Subcutaneous abdominal adipose tissue (tissue), 5 donors: ENCODE measurements at regions not wholly inside any gene's neighbourhood (a gene's known extent, or its start where the extent isn't known, plus 50 kb on each side); places are given as distances from the start of the nearest gene placed in this dataset.
"Not testable (repeated sequence)": the region's sequence is repeated elsewhere in the genome, so short reads cannot be mapped to it uniquely, and the experiment has no call there.

ENCODE experiments used
- H3K27ac ChIP-seq: one replicate; pipeline ENCODE4 v1.7.0; 2013; ENCODE audit warnings: low read depth, mild to moderate bottlenecking, inconsistent platforms, low read length, moderate library complexity
- H3K27me3 ChIP-seq, 5 donors: one replicate each; pipeline ENCODE4 v1.7.0; 2013; ENCODE audit warnings: low read length in 5 of 5, inconsistent platforms in 1 of 5; ENCODE audit not compliant: control insufficient read depth in 5 of 5, insufficient read depth in 4 of 5
- H3K36me3 ChIP-seq, 5 donors: one replicate each; pipeline ENCODE4 v1.7.0; 2013; ENCODE audit warnings: low read length in 5 of 5; ENCODE audit not compliant: control insufficient read depth in 5 of 5, insufficient read depth in 5 of 5
- H3K4me1 ChIP-seq, 5 donors: one replicate each; pipeline ENCODE4 v1.7.0; 2013; ENCODE audit warnings: low read length in 5 of 5, mild to moderate bottlenecking in 3 of 5, moderate library complexity in 1 of 5; ENCODE audit not compliant: control insufficient read depth in 5 of 5, insufficient read depth in 5 of 5
- H3K4me3 ChIP-seq, 5 donors: one replicate each; pipeline ENCODE4 v1.7.0; 2013; ENCODE audit warnings: low read length in 5 of 5, low read depth in 1 of 5
- H3K9ac ChIP-seq, 5 donors: one replicate each; pipeline ENCODE4 v1.7.0; 2013; ENCODE audit warnings: low read length in 5 of 5, mild to moderate bottlenecking in 4 of 5, moderate library complexity in 3 of 5
- H3K9me3 ChIP-seq, 5 donors: one replicate each; pipeline ENCODE4 v1.7.0; 2013; ENCODE audit warnings: low read length in 5 of 5; ENCODE audit not compliant: control insufficient read depth in 5 of 5
- donor health status: healthy.
- donor health status: healthy.
- donor health status: healthy.
- donor health status: healthy.
- donor health status: healthy.

GRCh38 chr3:74009961-74010844 is 385.5 kb upstream of the PDZRN3 start:
- Histone ChIP-seq H3K9me3 (no peaks in the 10 kb centered on the region), H3K9ac (no peak overlapping the region), H3K4me3 (no peak overlapping the region), H3K27ac (no peak overlapping the region), H3K4me1 (no peaks in the 10 kb centered on the region), H3K36me3 (no peaks in the 10 kb centered on the region), H3K27me3 (no peaks in the 10 kb centered on the region)

GRCh38 chr3:74004386-74004785 is 379.6 kb upstream of the PDZRN3 start:
- peaks cover 0 to 22% (median 9%) of the 10 kb centered on the region in 5 donors for H3K4me1 ChIP-seq
- no peak overlapping the region for H3K27ac ChIP-seq
- H3K9ac ChIP-seq, result no peak overlapping the region
- H3K9me3 ChIP-seq, result no peaks in the 10 kb centered on the region
- H3K27me3 ChIP-seq, result no peaks in the 10 kb centered on the region
- H3K4me3 ChIP-seq, result no peak overlapping the region
- H3K36me3 ChIP-seq, result no peaks in the 10 kb centered on the region

- Histone ChIP-seq H3K27me3 (no peaks in the 10 kb centered on the region), H3K27ac (no peak overlapping the region), H3K4me3 (no peak overlapping the region), H3K9ac (no peak overlapping the region), H3K9me3 (no peaks in the 10 kb centered on the region), H3K4me1 (peaks cover 0 to 22% (median 9%) of the 10 kb centered on the region in 5 donors), H3K36me3 (no peaks in the 10 kb centered on the region)
These were observed 379.0 kb upstream of the PDZRN3 start for GRCh38 chr3:74003734-74004133.

- H3K27me3 ChIP-seq, result no peaks in the 10 kb centered on the region
- no peak overlapping the region for H3K4me3 ChIP-seq
- peaks cover 0 to 22% (median 9%) of the 10 kb centered on the region in 5 donors for H3K4me1 ChIP-seq
- H3K27ac ChIP-seq, result no peak overlapping the region
- no peak overlapping the region for H3K9ac ChIP-seq
- no peaks in the 10 kb centered on the region for H3K36me3 ChIP-seq
- H3K9me3 ChIP-seq, result no peaks in the 10 kb centered on the region
These were observed 376.7 kb upstream of the PDZRN3 start for GRCh38 chr3:74001436-74001835.

- Histone ChIP-seq H3K27me3 (no peaks in the 10 kb centered on the region), H3K4me3 (peak overlapping the region in 1 of 5 donors; percentile 30), H3K9ac (no peak overlapping the region), H3K27ac (no peak overlapping the region), H3K4me1 (peaks cover 0 to 22% (median 9%) of the 10 kb centered on the region in 5 donors), H3K36me3 (no peaks in the 10 kb centered on the region), H3K9me3 (no peaks in the 10 kb centered on the region)
These were observed 376.0 kb upstream of the PDZRN3 start for GRCh38 chr3:74000725-74001124.

GRCh38 chr3:73999501-73999900 is 374.8 kb upstream of the PDZRN3 start:
- no peak overlapping the region for H3K27ac ChIP-seq
- no peaks in the 10 kb centered on the region for H3K36me3 ChIP-seq
- H3K9me3 ChIP-seq, result no peaks in the 10 kb centered on the region
- no peaks in the 10 kb centered on the region for H3K27me3 ChIP-seq
- peaks cover 0 to 20% (median 9%) of the 10 kb centered on the region in 5 donors for H3K4me1 ChIP-seq
- no peak overlapping the region for H3K4me3 ChIP-seq
- H3K9ac ChIP-seq, result no peak overlapping the region

- not testable (repeated sequence) for H3K4me1 ChIP-seq, H3K27ac ChIP-seq, H3K27me3 ChIP-seq, H3K4me3 ChIP-seq, H3K9ac ChIP-seq, H3K36me3 ChIP-seq, H3K9me3 ChIP-seq
These were observed 365.9 kb upstream of the PDZRN3 start for GRCh38 chr3:73990691-73991090.

GRCh38 chr3:73966733-73967132 is 342.0 kb upstream of the PDZRN3 start:
- Histone ChIP-seq H3K36me3 (no peaks in the 10 kb centered on the region), H3K27me3 (no peaks in the 10 kb centered on the region), H3K9me3 (peaks cover 0 to 11% (median 0%) of the 10 kb centered on the region in 5 donors), H3K27ac (no peak overlapping the region), H3K9ac (no peak overlapping the region), H3K4me1 (peaks cover 0 to 4% (median 3%) of the 10 kb centered on the region in 5 donors), H3K4me3 (no peak overlapping the region)

GRCh38 chr3:73964818-73965217 is 340.1 kb upstream of the PDZRN3 start:
- H3K9me3 ChIP-seq, result peaks cover 0 to 5% (median 0%) of the 10 kb centered on the region in 5 donors
- H3K27ac ChIP-seq, result no peak overlapping the region

GRCh38 chr3:73955494-73956070 is 330.8 kb upstream of the PDZRN3 start:
- no peak overlapping the region for H3K4me3 ChIP-seq
- H3K27ac ChIP-seq, result no peak overlapping the region
- peaks cover 0 to 5% (median 0%) of the 10 kb centered on the region in 5 donors for H3K9me3 ChIP-seq
- H3K27me3 ChIP-seq, result no peaks in the 10 kb centered on the region
- no peaks in the 10 kb centered on the region for H3K36me3 ChIP-seq
- H3K4me1 ChIP-seq, result no peaks in the 10 kb centered on the region
- no peak overlapping the region for H3K9ac ChIP-seq

More at GRCh38 chr3:73964818-73965217, 340.1 kb upstream of the PDZRN3 start:
- no peak overlapping the region for H3K4me3 ChIP-seq
- H3K9ac ChIP-seq, result no peak overlapping the region
- no peaks in the 10 kb centered on the region for H3K27me3 ChIP-seq
- peaks cover 0 to 4% (median 3%) of the 10 kb centered on the region in 5 donors for H3K4me1 ChIP-seq
- H3K36me3 ChIP-seq, result no peaks in the 10 kb centered on the region
